ENCODE measurements at regions not wholly inside any gene's neighbourhood (a gene's known extent, or its start where the extent isn't known, plus 50 kb on each side); places are given as distances from the start of the nearest gene placed in this dataset.
"Not testable (repeated sequence)": the region's sequence is repeated elsewhere in the genome, so short reads cannot be mapped to it uniquely, and the experiment has no call there.

DNA sequence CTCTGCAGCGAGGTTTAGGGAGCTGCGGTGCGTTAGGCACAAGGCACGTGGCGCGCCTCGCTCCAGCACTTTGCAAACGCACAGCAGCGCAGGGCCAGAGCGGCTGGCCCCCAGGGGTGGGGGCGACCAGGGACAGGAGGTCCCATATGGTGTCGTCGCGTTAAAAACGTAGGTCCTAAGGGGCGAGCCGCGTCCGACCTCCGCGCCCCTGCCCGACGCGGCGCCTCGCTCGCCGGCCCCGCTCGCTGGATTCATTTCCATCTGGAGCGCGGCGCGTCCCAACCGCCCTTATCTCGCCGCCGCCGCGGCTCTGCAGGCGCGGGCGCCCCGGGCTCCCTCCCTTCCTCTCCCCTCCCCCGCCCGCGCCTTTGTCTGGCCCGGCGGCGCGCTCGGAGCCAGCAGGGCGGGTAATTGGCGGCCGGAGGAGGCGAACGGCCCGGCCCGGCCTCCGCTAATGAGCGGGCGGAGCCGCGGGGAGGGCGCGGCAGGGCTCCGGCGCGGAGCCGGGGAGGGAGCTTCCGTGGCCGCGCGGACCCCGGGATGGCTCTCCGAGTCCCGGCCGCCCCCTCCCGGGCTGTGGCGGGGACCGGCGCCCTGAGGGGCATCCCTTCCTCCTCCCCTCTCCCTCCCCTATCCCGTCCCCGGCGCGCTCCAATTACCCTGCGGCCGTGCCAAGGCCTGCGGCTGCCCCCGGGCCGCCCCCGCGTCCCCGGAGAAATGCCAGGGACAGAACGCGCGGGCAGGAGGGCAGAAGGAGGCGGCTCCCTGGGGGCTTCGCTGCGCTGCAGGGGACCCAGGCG, 409.0 kb downstream of the BCOR start:
- Histone ChIP-seq H3K27me3 (ENCODE audit: control insufficient read depth, insufficient read depth, low read length) (peaks cover 17% of the 10 kb centered on the region), H3K9me3 (ENCODE audit: control insufficient read depth, insufficient read depth, low read length) (no peaks in the 10 kb centered on the region), H3K27ac (ENCODE audit: low read depth, low read length) (peak overlapping the region; percentile 63), H3K4me1 (ENCODE audit: control insufficient read depth, insufficient read depth, low read length) (peaks cover 37% of the 10 kb centered on the region), H3K9ac (ENCODE audit: low read depth, low read length) (peak overlapping the region; percentile 76), H3K4me3 (ENCODE audit: low read depth, low read length) (peak overlapping the region; percentile 67), H3K36me3 (ENCODE audit: control insufficient read depth, insufficient read depth, low read length) (no peaks in the 10 kb centered on the region)

DNA sequence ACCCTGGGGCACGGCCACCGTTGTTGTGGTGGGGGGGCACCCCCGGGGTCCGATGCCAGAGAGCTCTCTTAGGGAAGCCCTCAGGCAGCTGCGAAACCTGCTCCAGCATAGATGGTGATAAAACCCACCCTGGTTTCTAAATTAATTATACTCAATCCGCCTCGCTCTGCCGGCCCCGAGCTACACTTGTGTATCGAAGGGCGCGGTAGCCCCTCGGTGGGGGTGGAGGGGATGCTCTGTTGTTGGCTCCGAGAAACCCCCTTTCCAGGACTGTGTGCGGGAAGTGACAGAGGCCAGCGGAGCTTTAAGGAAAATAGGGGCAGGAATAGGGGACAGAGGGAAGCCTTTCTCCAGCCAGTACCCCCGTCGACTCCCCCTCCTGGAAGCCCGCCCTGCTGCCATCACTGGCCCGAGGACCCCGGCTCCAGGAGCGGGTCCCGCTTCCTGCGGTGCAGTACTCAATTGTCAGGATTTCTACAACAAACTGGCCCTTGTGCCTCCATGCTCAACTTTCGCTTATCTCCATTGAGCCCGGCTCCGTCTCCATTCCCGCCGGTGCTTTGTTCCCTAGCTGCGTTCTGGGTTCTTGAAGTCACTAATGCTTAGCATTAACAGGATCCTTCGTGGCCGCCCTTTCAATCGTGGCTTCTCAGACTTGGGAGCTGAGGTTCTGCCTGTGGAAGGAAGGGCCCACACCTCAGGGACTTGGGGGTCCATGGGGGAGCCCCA, 408.2 kb downstream of the BCOR start:
- peak overlapping the region; percentile 76 for H3K9ac ChIP-seq (ENCODE audit: low read depth, low read length)
- H3K4me3 ChIP-seq (ENCODE audit: low read depth, low read length): peak overlapping the region; percentile 67
- H3K36me3 ChIP-seq (ENCODE audit: control insufficient read depth, insufficient read depth, low read length): no peaks in the 10 kb centered on the region
- peaks cover 42% of the 10 kb centered on the region for H3K4me1 ChIP-seq (ENCODE audit: control insufficient read depth, insufficient read depth, low read length)
- no peaks in the 10 kb centered on the region for H3K9me3 ChIP-seq (ENCODE audit: control insufficient read depth, insufficient read depth, low read length)
- H3K27ac ChIP-seq (ENCODE audit: low read depth, low read length): peak overlapping the region; percentile 63
- H3K27me3 ChIP-seq (ENCODE audit: control insufficient read depth, insufficient read depth, low read length): peaks cover 17% of the 10 kb centered on the region

DNA sequence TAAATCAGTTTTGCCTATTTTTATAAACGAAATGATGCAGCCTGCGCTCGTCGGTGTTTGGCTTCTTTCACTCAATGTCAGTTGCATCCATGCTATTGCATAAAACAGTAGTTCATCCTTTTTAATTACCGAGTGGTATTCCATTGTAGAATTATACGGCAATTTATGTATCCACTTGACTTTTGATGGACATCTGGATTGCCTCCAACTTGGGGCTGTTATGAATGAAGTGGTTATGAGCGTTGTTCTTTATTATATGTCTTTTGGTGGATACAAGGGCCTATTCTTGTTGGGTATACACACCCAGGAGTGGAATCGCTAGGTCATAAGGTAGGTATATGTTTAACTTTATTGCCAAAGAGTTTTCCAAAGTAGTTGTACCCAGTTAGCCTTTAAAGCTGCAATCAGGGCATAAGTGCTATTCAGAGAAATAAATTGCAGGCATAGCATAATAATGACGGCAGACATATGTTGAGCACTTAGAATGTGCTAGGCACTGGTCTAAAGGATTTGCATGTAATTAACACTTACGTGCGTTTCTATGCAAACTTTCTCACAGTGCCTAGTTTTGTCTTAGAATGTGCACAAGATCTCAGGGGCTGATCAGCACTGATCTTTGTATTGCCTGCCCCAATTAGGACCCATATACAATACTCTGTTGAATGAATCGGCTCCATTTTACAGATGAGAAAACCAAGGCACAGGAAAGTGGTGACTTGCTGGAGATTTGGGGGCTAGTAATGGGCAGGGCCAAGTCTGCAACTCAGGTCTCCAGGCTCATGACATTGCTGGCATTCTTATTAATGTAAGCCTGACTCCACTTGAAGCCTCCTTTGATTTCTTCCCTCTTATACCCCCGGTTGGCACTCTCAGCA, 407.0 kb downstream of the BCOR start:
- H3K4me3 ChIP-seq (ENCODE audit: low read depth, low read length): no peak overlapping the region
- H3K9ac ChIP-seq (ENCODE audit: low read depth, low read length): no peak overlapping the region
- H3K4me1 ChIP-seq (ENCODE audit: control insufficient read depth, insufficient read depth, low read length): peaks cover 42% of the 10 kb centered on the region
- H3K27me3 ChIP-seq (ENCODE audit: control insufficient read depth, insufficient read depth, low read length): peaks cover 17% of the 10 kb centered on the region
- H3K9me3 ChIP-seq (ENCODE audit: control insufficient read depth, insufficient read depth, low read length): no peaks in the 10 kb centered on the region
- no peak overlapping the region for H3K27ac ChIP-seq (ENCODE audit: low read depth, low read length)
- H3K36me3 ChIP-seq (ENCODE audit: control insufficient read depth, insufficient read depth, low read length): no peaks in the 10 kb centered on the region

DNA sequence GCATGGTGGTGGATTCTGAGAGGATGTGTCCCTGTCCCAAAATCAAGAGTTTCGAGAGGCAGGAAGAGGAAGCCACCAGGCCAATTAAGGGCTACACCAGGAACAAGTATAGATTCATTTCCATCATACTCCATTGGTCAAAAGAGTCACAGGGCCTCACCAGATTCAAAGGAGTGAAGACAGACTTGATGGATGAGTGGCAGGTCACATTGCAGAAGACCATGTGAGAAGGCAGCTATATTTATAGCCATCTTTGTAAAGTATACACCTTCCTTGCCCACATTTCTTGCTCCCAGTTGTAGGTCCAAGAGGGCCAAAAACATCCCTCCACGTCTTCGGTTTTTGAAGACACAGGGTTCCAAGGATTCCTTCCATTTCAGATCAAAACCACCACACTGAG, 406.0 kb downstream of the BCOR start:
- Histone ChIP-seq H3K27ac (ENCODE audit: low read depth, low read length) (no peak overlapping the region), H3K36me3 (ENCODE audit: control insufficient read depth, insufficient read depth, low read length) (no peaks in the 10 kb centered on the region), H3K9me3 (ENCODE audit: control insufficient read depth, insufficient read depth, low read length) (peaks cover 8% of the 10 kb centered on the region; the same call in 1 of the 2 replicates), H3K4me3 (ENCODE audit: low read depth, low read length) (no peak overlapping the region), H3K4me1 (ENCODE audit: control insufficient read depth, insufficient read depth, low read length) (peaks cover 42% of the 10 kb centered on the region), H3K9ac (ENCODE audit: low read depth, low read length) (no peak overlapping the region), H3K27me3 (ENCODE audit: control insufficient read depth, insufficient read depth, low read length) (peaks cover 9% of the 10 kb centered on the region; the same call in 1 of the 2 replicates)

DNA sequence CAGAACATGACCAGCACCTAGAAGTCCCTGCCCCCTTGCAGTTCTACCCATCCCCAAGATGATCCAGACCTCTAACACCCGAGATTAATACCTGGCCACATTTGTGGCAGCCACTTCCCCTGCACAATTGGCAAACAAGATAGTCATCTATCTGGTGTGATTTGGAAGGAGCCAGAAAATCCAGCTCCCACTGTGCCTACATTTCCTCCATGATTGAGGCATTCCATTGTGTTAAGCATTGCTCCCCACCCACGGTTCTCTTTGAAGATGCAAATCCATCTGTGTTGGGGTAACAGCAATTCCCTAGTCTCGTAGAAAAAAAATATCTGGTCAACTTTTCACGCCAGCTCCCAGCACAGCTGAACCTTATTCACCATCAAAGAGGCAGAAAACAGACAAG, 405.0 kb downstream of the BCOR start:
- Histone ChIP-seq H3K9ac (ENCODE audit: low read depth, low read length) (no peak overlapping the region), H3K27ac (ENCODE audit: low read depth, low read length) (peak overlapping the region; percentile 44), H3K4me3 (ENCODE audit: low read depth, low read length) (no peak overlapping the region; the same call in 1 of the 2 replicates), H3K9me3 (ENCODE audit: control insufficient read depth, insufficient read depth, low read length) (peaks cover 12% of the 10 kb centered on the region; the same call in 1 of the 2 replicates), H3K27me3 (ENCODE audit: control insufficient read depth, insufficient read depth, low read length) (0 out of 2 replicates have a peak, but pooled peaks cover 5% of the 10 kb centered on the region), H3K36me3 (ENCODE audit: control insufficient read depth, insufficient read depth, low read length) (no peaks in the 10 kb centered on the region), H3K4me1 (ENCODE audit: control insufficient read depth, insufficient read depth, low read length) (peaks cover 35% of the 10 kb centered on the region)

DNA sequence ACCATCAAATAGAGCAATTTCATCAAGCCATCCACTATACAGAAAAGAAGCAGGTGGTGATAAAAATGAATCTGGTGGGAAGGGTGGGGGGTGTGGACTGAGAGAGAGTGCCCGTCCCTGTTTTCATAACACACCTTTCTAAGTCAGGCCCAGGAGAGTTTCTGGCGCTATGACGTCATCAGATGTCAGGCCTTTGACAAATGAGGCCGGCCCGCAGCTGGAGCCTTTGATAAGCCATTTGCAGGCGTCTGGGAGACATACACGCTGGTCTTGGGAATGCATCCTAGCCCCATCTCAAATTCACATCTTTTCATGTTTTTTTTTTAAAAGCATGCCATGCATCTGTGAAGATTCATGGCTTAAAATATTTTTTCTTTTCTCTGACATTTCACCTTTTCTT, 404.5 kb downstream of the BCOR start:
- no peak overlapping the region for H3K4me3 ChIP-seq (ENCODE audit: low read depth, low read length)
- peaks cover 33% of the 10 kb centered on the region for H3K4me1 ChIP-seq (ENCODE audit: control insufficient read depth, insufficient read depth, low read length)
- no peak overlapping the region for H3K9ac ChIP-seq (ENCODE audit: low read depth, low read length)
- no peaks in the 10 kb centered on the region for H3K36me3 ChIP-seq (ENCODE audit: control insufficient read depth, insufficient read depth, low read length)
- 0 out of 2 replicates have a peak, but pooled peaks cover 5% of the 10 kb centered on the region for H3K27me3 ChIP-seq (ENCODE audit: control insufficient read depth, insufficient read depth, low read length)
- peak overlapping the region; percentile 44 for H3K27ac ChIP-seq (ENCODE audit: low read depth, low read length)
- peaks cover 12% of the 10 kb centered on the region; the same call in 1 of the 2 replicates for H3K9me3 ChIP-seq (ENCODE audit: control insufficient read depth, insufficient read depth, low read length)

DNA sequence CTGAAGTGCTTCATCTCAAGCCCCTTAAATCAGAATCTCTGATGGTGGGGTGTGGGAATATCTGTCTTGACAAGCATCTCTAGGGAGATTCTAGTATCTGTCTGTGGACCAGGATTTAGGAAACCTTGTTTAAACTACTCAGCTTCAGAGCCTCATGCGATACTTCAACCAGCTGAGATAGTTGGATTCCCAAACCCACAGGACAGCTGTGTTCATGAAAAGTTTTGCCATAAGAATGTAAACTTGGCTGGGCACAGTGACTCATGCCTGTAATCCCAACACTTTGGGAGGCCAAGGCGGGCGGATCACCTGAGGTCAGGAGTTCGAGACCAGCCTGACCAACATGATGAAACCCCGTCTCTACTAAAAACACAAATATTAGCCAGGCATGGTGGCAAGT, 395.1 kb downstream of the BCOR start:
- not testable (repeated sequence) for H3K9ac ChIP-seq (ENCODE audit: low read depth, low read length); H3K36me3 ChIP-seq (ENCODE audit: control insufficient read depth, insufficient read depth, low read length); H3K27me3 ChIP-seq (ENCODE audit: control insufficient read depth, insufficient read depth, low read length); H3K4me3 ChIP-seq (ENCODE audit: low read depth, low read length); H3K4me1 ChIP-seq (ENCODE audit: control insufficient read depth, insufficient read depth, low read length); H3K9me3 ChIP-seq (ENCODE audit: control insufficient read depth, insufficient read depth, low read length); H3K27ac ChIP-seq (ENCODE audit: low read depth, low read length)

DNA sequence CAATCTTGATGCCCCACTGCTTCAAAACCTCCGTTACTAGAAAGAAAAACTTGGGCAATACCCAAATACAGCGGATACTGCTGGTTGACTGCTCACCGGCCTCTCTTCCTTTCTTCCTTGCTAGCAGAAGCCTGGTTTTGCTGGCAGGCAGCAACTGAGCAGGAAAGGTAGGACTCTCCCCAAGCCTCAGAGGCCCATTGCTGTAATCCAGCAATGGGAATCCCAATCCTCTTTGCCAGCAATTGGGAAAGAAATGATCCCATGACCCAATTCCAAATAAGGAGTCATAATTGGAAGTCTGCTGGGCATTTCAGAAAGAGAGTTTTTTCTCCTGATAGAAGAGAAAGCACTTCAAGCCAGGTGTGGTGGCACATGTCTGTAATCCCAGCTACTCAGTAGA, 394.5 kb downstream of the BCOR start:
- H3K4me1 ChIP-seq (ENCODE audit: control insufficient read depth, insufficient read depth, low read length): no peaks in the 10 kb centered on the region
- H3K9ac ChIP-seq (ENCODE audit: low read depth, low read length): no peak overlapping the region
- H3K36me3 ChIP-seq (ENCODE audit: control insufficient read depth, insufficient read depth, low read length): no peaks in the 10 kb centered on the region
- H3K9me3 ChIP-seq (ENCODE audit: control insufficient read depth, insufficient read depth, low read length): peaks cover 7% of the 10 kb centered on the region; the same call in 1 of the 2 replicates
- H3K27ac ChIP-seq (ENCODE audit: low read depth, low read length): no peak overlapping the region
- H3K4me3 ChIP-seq (ENCODE audit: low read depth, low read length): no peak overlapping the region
- no peaks in the 10 kb centered on the region for H3K27me3 ChIP-seq (ENCODE audit: control insufficient read depth, insufficient read depth, low read length)

DNA sequence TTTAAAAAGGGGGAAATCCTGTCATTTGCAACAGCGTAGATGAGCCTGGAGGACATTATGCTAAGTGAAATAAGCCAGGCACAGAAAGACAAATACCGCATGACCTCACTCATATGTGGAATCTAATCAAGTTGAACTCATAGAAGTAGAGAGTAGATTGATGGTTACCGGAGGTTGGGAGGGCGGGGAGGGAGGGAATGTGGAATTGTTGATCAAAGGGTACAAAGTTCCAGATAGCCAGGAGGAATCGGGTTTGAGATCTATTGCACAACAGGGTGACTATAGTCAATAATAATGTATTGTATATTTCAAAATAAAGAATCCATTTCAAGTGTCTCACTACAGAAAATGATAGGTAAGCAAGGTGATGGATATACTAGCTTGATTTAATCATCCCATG, 393.2 kb downstream of the BCOR start:
- H3K4me1 ChIP-seq (ENCODE audit: control insufficient read depth, insufficient read depth, low read length): no peaks in the 10 kb centered on the region
- H3K27ac ChIP-seq (ENCODE audit: low read depth, low read length): no peak overlapping the region
- peaks cover 13% of the 10 kb centered on the region for H3K9me3 ChIP-seq (ENCODE audit: control insufficient read depth, insufficient read depth, low read length)
- no peak overlapping the region for H3K9ac ChIP-seq (ENCODE audit: low read depth, low read length)
- no peaks in the 10 kb centered on the region for H3K27me3 ChIP-seq (ENCODE audit: control insufficient read depth, insufficient read depth, low read length)
- H3K4me3 ChIP-seq (ENCODE audit: low read depth, low read length): no peak overlapping the region
- no peaks in the 10 kb centered on the region for H3K36me3 ChIP-seq (ENCODE audit: control insufficient read depth, insufficient read depth, low read length)

DNA sequence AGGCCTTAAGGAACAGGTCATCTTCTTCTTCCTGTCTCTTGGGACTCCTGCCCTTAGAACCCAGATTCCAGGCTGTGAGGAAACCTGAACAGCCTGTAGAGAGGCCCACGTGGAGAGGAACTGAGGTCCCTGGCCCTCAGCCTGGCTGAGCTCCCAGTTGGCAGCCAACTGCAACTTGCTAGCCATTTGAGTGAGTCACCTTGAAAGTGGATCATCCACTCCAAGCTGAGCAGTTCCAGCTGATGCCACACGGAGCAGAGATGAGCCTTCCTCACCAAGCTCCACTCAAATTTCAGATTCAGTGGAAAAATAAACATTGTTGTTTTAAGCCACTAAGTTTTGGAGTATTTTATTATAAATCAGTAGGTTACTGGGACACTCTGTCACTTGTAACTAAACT, 392.5 kb downstream of the BCOR start:
- H3K36me3 ChIP-seq (ENCODE audit: control insufficient read depth, insufficient read depth, low read length): no peaks in the 10 kb centered on the region
- H3K4me3 ChIP-seq (ENCODE audit: low read depth, low read length): no peak overlapping the region
- H3K4me1 ChIP-seq (ENCODE audit: control insufficient read depth, insufficient read depth, low read length): no peaks in the 10 kb centered on the region
- H3K27ac ChIP-seq (ENCODE audit: low read depth, low read length): no peak overlapping the region
- H3K27me3 ChIP-seq (ENCODE audit: control insufficient read depth, insufficient read depth, low read length): no peaks in the 10 kb centered on the region
- H3K9me3 ChIP-seq (ENCODE audit: control insufficient read depth, insufficient read depth, low read length): peaks cover 17% of the 10 kb centered on the region
- H3K9ac ChIP-seq (ENCODE audit: low read depth, low read length): no peak overlapping the region
